ENCODE measurements at regions not wholly inside any gene's neighbourhood (a gene's known extent, or its start where the extent isn't known, plus 50 kb on each side); places are given as distances from the start of the nearest gene placed in this dataset.

- DNase-seq: no peak
Measured at GRCh38 chr5:125719681-125720347, 703.4 kb upstream of the GRAMD2B start.

- DNase-seq: no peak
Measured at GRCh38 chr5:125720348-125720685, 702.9 kb upstream of the GRAMD2B start.

GRCh38 chr5:125720721-125721120, 702.5 kb upstream of the GRAMD2B start:
- DNase-seq: no peak

GRCh38 chr5:125722550-125722949, 700.7 kb upstream of the GRAMD2B start:
- no peak for DNase-seq

GRCh38 chr5:125725691-125726090, 697.5 kb upstream of the GRAMD2B start:
- DNase-seq: no peak

- DNase-seq: no peak
Measured at GRCh38 chr5:125743939-125744338, 679.3 kb upstream of the GRAMD2B start.

GRCh38 chr5:125746917-125747316, 676.3 kb upstream of the GRAMD2B start:
- DNase-seq: no peak

- DNase-seq: no peak
Measured at GRCh38 chr5:125750147-125750860, 672.9 kb upstream of the GRAMD2B start.

- DNase-seq: no peak
Measured at GRCh38 chr5:125750861-125751186, 672.4 kb upstream of the GRAMD2B start.

- no peak for DNase-seq
Measured at GRCh38 chr5:125756456-125756855, 666.8 kb upstream of the GRAMD2B start.

GRCh38 chr5:125766706-125767105, 656.5 kb upstream of the GRAMD2B start:
- DNase-seq: no peak

- no peak for DNase-seq
Measured at GRCh38 chr5:125775896-125776295, 647.3 kb upstream of the GRAMD2B start.

GRCh38 chr5:125776656-125777139, 646.5 kb upstream of the GRAMD2B start:
- no peak for DNase-seq

GRCh38 chr5:125778791-125779190, 644.4 kb upstream of the GRAMD2B start:
- DNase-seq: no peak

GRCh38 chr5:125785407-125785806, 637.8 kb upstream of the GRAMD2B start:
- no peak for DNase-seq

- DNase-seq: no peak
Measured at GRCh38 chr5:125786021-125786420, 637.2 kb upstream of the GRAMD2B start.

- DNase-seq: no peak
Measured at GRCh38 chr5:125793470-125793869, 629.7 kb upstream of the GRAMD2B start.

- no peak for DNase-seq
Measured at GRCh38 chr5:125794922-125795321, 628.3 kb upstream of the GRAMD2B start.

GRCh38 chr5:125798307-125798706, 624.9 kb upstream of the GRAMD2B start:
- DNase-seq: no peak

- DNase-seq: no peak
Measured at GRCh38 chr5:125812651-125813050, 610.6 kb upstream of the GRAMD2B start.

GRCh38 chr5:125813221-125813974, 609.8 kb upstream of the GRAMD2B start:
- no peak for DNase-seq

GRCh38 chr5:125814119-125814518, 609.1 kb upstream of the GRAMD2B start:
- no peak for DNase-seq

- no peak for DNase-seq
Measured at GRCh38 chr5:125823572-125823971, 599.6 kb upstream of the GRAMD2B start.

GRCh38 chr5:125826214-125826613, 597.0 kb upstream of the GRAMD2B start:
- no peak for DNase-seq

All from effector CD4-positive, alpha-beta T cell (primary cell).